AG08396 (cell line): ENCODE measurements at regions not wholly inside any gene's neighbourhood (a gene's known extent, or its start where the extent isn't known, plus 50 kb on each side); places are given as distances from the start of the nearest gene placed in this dataset.

Experiments used
- DNase-seq: peaks from one replicate; pipeline ENCODE4 v3.0.0; 2012; ENCODE audit warnings: low spot score, mixed read lengths

DNA sequence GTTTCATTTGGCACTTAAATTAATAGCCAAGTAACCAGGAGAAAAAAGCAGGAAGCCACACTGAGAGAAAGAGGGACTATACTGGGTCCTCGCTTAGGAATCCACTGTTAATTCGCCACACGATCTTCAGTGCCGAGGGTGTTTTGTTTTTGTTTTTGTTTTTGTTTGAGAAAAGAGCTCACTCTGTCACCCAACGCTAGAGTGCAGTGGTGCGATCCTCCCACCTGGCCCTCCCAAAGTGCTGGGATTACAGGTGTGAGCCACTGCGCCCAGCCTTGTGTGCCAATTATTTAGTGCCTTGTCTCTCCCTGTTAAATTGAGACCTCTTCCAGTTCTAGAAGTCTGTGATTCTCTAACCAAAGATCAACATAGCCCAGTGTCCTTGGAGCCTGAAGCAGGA lies 53.8 kb upstream of the TPM1 start:
- no peak for DNase-seq

GRCh38 chr15:62989366-62990055 lies 53.0 kb upstream of the TPM1 start:
- no peak for DNase-seq

- DNase-seq: no peak
Measured at GRCh38 chr15:62991698-62992097, 50.8 kb upstream of the TPM1 start.

- no peak for DNase-seq
Measured at GRCh38 chr15:62992302-62992701, 50.2 kb upstream of the TPM1 start.
